H9 (cell line): ENCODE measurements at regions not wholly inside any gene's neighbourhood (a gene's known extent, or its start where the extent isn't known, plus 50 kb on each side); places are given as distances from the start of the nearest gene placed in this dataset.

Experiments used
- DNase-seq: peaks from one replicate; pipeline ENCODE4 v3.0.0-alpha.2; 2017
- H2AFZ ChIP-seq: one replicate; pipeline ENCODE4 v1.6.1; 2013; ENCODE audit warnings: mild to moderate bottlenecking, low read length, control low read depth, moderate library complexity
- H2AK5ac ChIP-seq: 2 replicates; pipeline ENCODE4 v1.6.1; 2013; ENCODE audit warnings: low read length, control low read depth, mixed read lengths; ENCODE audit not compliant: insufficient read length
- H2BK120ac ChIP-seq: one replicate; pipeline ENCODE4 v1.6.1; 2013; ENCODE audit warnings: low read depth, mild to moderate bottlenecking, low read length, control low read depth, inconsistent platforms; ENCODE audit not compliant: poor library complexity, severe bottlenecking
- H2BK12ac ChIP-seq: 2 replicates; pipeline ENCODE4 v1.6.1; 2013; ENCODE audit warnings: low read length, control low read depth, mixed read lengths, low read depth; ENCODE audit not compliant: insufficient read length
- H2BK15ac ChIP-seq: 2 replicates; pipeline ENCODE4 v1.6.1; 2013; ENCODE audit warnings: low read depth, low read length, control low read depth
- H2BK20ac ChIP-seq: one replicate; pipeline ENCODE4 v1.6.1; 2013; ENCODE audit warnings: low read depth, mild to moderate bottlenecking, low read length, control low read depth, inconsistent platforms; ENCODE audit not compliant: poor library complexity, severe bottlenecking
- H2BK5ac ChIP-seq: 2 replicates; pipeline ENCODE4 v1.6.1; 2013; ENCODE audit warnings: low read length, control low read depth, mixed read lengths; ENCODE audit not compliant: insufficient read length
- H3K14ac ChIP-seq: 2 replicates; pipeline ENCODE4 v1.6.1; 2013; ENCODE audit warnings: low read length, control low read depth; ENCODE audit not compliant: insufficient read depth
- H3K18ac ChIP-seq: 2 replicates; pipeline ENCODE4 v1.6.1; 2013; ENCODE audit warnings: low read depth, mild to moderate bottlenecking, mixed read lengths, low read length, control low read depth; ENCODE audit not compliant: insufficient read length
- H3K23ac ChIP-seq: 2 replicates; pipeline ENCODE4 v1.6.1; 2013; ENCODE audit warnings: low read length, control low read depth, mixed read lengths, low read depth; ENCODE audit not compliant: insufficient read length
- H3K23me2 ChIP-seq: 2 replicates; pipeline ENCODE4 v1.6.1; 2013; ENCODE audit warnings: low read depth, mild to moderate bottlenecking, mixed read lengths, low read length, control low read depth; ENCODE audit not compliant: insufficient read length, poor library complexity, severe bottlenecking
- H3K27ac ChIP-seq: 2 replicates; pipeline ENCODE4 v1.5.1; 2013; ENCODE audit warnings: low read length, control low read depth, mixed read lengths, low read depth; ENCODE audit not compliant: insufficient read length
- H3K27me3 ChIP-seq: 2 replicates; pipeline ENCODE4 v1.6.1; 2013; ENCODE audit warnings: low read length, control low read depth, inconsistent platforms; ENCODE audit not compliant: insufficient read depth
- H3K4ac ChIP-seq: 2 replicates; pipeline ENCODE4 v1.6.1; 2013; ENCODE audit warnings: low read depth, mild to moderate bottlenecking, control low read depth, inconsistent platforms, low read length, moderate library complexity
- H3K4me1 ChIP-seq: 2 replicates; pipeline ENCODE4 v1.6.1; 2013; ENCODE audit warnings: low read length, control low read depth, inconsistent platforms; ENCODE audit not compliant: insufficient read depth
- H3K4me2 ChIP-seq: 2 replicates; pipeline ENCODE4 v1.6.1; 2013; ENCODE audit warnings: low read length, control low read depth, mixed read lengths; ENCODE audit not compliant: insufficient read length, insufficient read depth
- H3K56ac ChIP-seq: 2 replicates; pipeline ENCODE4 v1.6.1; 2013; ENCODE audit warnings: low read depth, mild to moderate bottlenecking, mixed read lengths, low read length, control low read depth; ENCODE audit not compliant: insufficient read length
- H3K79me1 ChIP-seq: 2 replicates; pipeline ENCODE4 v1.6.1; 2013; ENCODE audit warnings: low read depth, mild to moderate bottlenecking, moderate library complexity, low read length, control low read depth, inconsistent platforms; ENCODE audit not compliant: insufficient read depth, poor library complexity, severe bottlenecking
- H3K79me2 ChIP-seq: 2 replicates; pipeline ENCODE4 v1.6.1; 2013; ENCODE audit warnings: low read length, control low read depth, inconsistent platforms; ENCODE audit not compliant: insufficient read depth
- H3K9ac ChIP-seq: 2 replicates; pipeline ENCODE4 v1.6.1; 2013; ENCODE audit warnings: low read length, control low read depth, mixed read lengths; ENCODE audit not compliant: insufficient read length; ENCODE audit errors: extremely low read depth
- H3K9me3 ChIP-seq: one replicate; pipeline ENCODE4 v1.6.1; 2013; ENCODE audit warnings: low read depth, low read length, inconsistent platforms; ENCODE audit not compliant: control insufficient read depth
- H3T11ph ChIP-seq: one replicate; pipeline ENCODE4 v1.6.1; 2013; ENCODE audit warnings: mild to moderate bottlenecking, low read length, control low read depth, inconsistent platforms
- H4K20me1 ChIP-seq: one replicate; pipeline ENCODE4 v1.6.1; 2013; ENCODE audit not compliant: control insufficient read depth, insufficient read length, insufficient read depth
- H4K5ac ChIP-seq: 2 replicates; pipeline ENCODE4 v1.6.1; 2013; ENCODE audit warnings: low read depth, mild to moderate bottlenecking, mixed read lengths, low read length, control low read depth; ENCODE audit not compliant: insufficient read length
- H4K8ac ChIP-seq: replicated peaks from 2 replicates; pipeline ENCODE4 v1.6.1; 2013; ENCODE audit warnings: low read length, control low read depth, mixed read lengths, low read depth; ENCODE audit not compliant: insufficient read length
- H4K91ac ChIP-seq: 2 replicates; pipeline ENCODE4 v1.6.1; 2013; ENCODE audit warnings: low read depth, mild to moderate bottlenecking, moderate library complexity, mixed read lengths, low read length, control low read depth; ENCODE audit not compliant: insufficient read length
- H3K27ac Mint-ChIP-seq, 3 experiments: 2 replicates in 2 of 3; 3 replicates in 1 of 3; pipeline ENCODE4 v1.8.0; 2020 to 2021; ENCODE audit warnings: mixed read lengths in 3 of 3, mild to moderate bottlenecking in 1 of 3, moderate library complexity in 1 of 3
- H3K27me3 Mint-ChIP-seq: 2 replicates; pipeline ENCODE4 v1.8.0; 2021; ENCODE audit warnings: low read depth, mild to moderate bottlenecking, moderate library complexity, mixed read lengths
- H3K36me3 Mint-ChIP-seq, 3 experiments: 2 replicates in 2 of 3; 3 replicates in 1 of 3; pipeline ENCODE4 v1.8.0; 2020 to 2021; ENCODE audit warnings: low read depth in 3 of 3, mixed read lengths in 3 of 3; ENCODE audit not compliant: insufficient read depth in 1 of 3
- H3K4me1 Mint-ChIP-seq, 2 experiments: 2 replicates each; pipeline ENCODE4 v1.8.0; 2020; ENCODE audit warnings: mixed read lengths in 2 of 2
- H3K4me3 Mint-ChIP-seq, 2 experiments: 2 replicates in 1 of 2; 3 replicates in 1 of 2; pipeline ENCODE4 v1.8.0; 2020 to 2021; ENCODE audit warnings: mild to moderate bottlenecking in 2 of 2, mixed read lengths in 2 of 2, moderate library complexity in 1 of 2
- H3K9me3 Mint-ChIP-seq, 2 experiments: 2 replicates in 1 of 2; 3 replicates in 1 of 2; pipeline ENCODE4 v1.8.0; 2020; ENCODE audit warnings: mild to moderate bottlenecking in 2 of 2, mixed read lengths in 2 of 2, moderate library complexity in 1 of 2
- CTCF ChIP-seq: fragments of 200-600 bp; sonication (generic); conservative IDR thresholded peaks from 3 replicates; pipeline ENCODE4 v1.8.0; 2021; ENCODE audit warnings: antibody characterized with exemption, mild to moderate bottlenecking
- WGBS: extraction: QIAGEN DNeasy Blood & Tissue Kit; methylation state at CpG from one replicate; pipeline ENCODE4 v1.1.7; 2013; ENCODE audit warnings: missing lambda C conversion rate, low lambda C conversion rate, mixed read lengths; ENCODE audit not compliant: insufficient read length; ENCODE audit errors: extremely low coverage; 5-methylcytosine and 5-hydroxymethylcytosine counted together

GRCh38 chr1:201701831-201702230 lies 127.1 kb upstream of the IPO9 start:
- Histone ChIP-seq H2BK15ac (no peak overlapping the region), H4K8ac (no peak overlapping the region), H3K18ac (no peak overlapping the region), H3K56ac (no peak overlapping the region), H2BK20ac (no peak overlapping the region), H4K5ac (no peak overlapping the region), H4K20me1 (no peaks in the 10 kb centered on the region), H4K91ac (no peak overlapping the region), H3K4ac (no peak overlapping the region), H3T11ph (no peak overlapping the region), H3K79me2 (no peaks in the 10 kb centered on the region), H3K23ac (no peak overlapping the region), H2BK120ac (no peak overlapping the region), H3K27me3 (no peaks in the 10 kb centered on the region), H3K4me1 (peaks cover 3% of the 10 kb centered on the region; the same call in 1 of the 2 replicates), H3K9ac (no peak overlapping the region), H2BK12ac (no peak overlapping the region), H3K79me1 (no peaks in the 10 kb centered on the region), H3K4me2 (no peak overlapping the region), H3K23me2 (no peaks in the 10 kb centered on the region), H2BK5ac (no peak overlapping the region), H3K14ac (no peak overlapping the region), H2AK5ac (no peak overlapping the region), H2AFZ (no peak overlapping the region), H3K9me3 (peaks cover 4% of the 10 kb centered on the region), H3K27ac (no peak overlapping the region)
- Mint-ChIP-seq H3K4me3 (no peak overlapping the region), H3K36me3 (peaks cover 0 to 7% (median 4%) of the 10 kb centered on the region in 3 experiments; a peak in 4 of 7 replicates), H3K27me3 (peaks cover 10% of the 10 kb centered on the region), H3K27ac (no peak overlapping the region), H3K9me3 (peaks cover 10 to 11% of the 10 kb centered on the region in 2 experiments), H3K4me1 (peaks cover 7 to 18% of the 10 kb centered on the region in 2 experiments)
- no peak for TF ChIP-seq CTCF
- DNase-seq, result no peak
- no CpG with 5 or more reads among the region's 2 CpGs for WGBS
